DOHH2 (cell line): ENCODE measurements at regions not wholly inside any gene's neighbourhood (a gene's known extent, or its start where the extent isn't known, plus 50 kb on each side); places are given as distances from the start of the nearest gene placed in this dataset.

ENCODE experiments used
- CTCF ChIP-seq: fragments of 200-600 bp; sonication (generic); IDR thresholded peaks from one replicate; pipeline ENCODE4 v1.5.1; 2014; ENCODE audit warnings: antibody characterized with exemption, mild to moderate bottlenecking, low read depth, low read length; ENCODE audit not compliant: poor library complexity, severe bottlenecking
- EZH2phosphoT487 ChIP-seq: fragments of 200-600 bp; sonication (generic); IDR thresholded peaks from 2 replicates; pipeline ENCODE4 v1.6.1; 2017; ENCODE audit warnings: borderline replicate concordance, mild to moderate bottlenecking, antibody characterized with exemption, low read length, moderate library complexity, mixed read lengths

GRCh38 chr4:54473077-54473545 is 184.6 kb upstream of the KIT start:
- TF ChIP-seq CTCF = no peak
- no peak for TF ChIP-seq EZH2phosphoT487
